ENCODE measurements at regions not wholly inside any gene's neighbourhood (a gene's known extent, or its start where the extent isn't known, plus 50 kb on each side); places are given as distances from the start of the nearest gene placed in this dataset.

DNA sequence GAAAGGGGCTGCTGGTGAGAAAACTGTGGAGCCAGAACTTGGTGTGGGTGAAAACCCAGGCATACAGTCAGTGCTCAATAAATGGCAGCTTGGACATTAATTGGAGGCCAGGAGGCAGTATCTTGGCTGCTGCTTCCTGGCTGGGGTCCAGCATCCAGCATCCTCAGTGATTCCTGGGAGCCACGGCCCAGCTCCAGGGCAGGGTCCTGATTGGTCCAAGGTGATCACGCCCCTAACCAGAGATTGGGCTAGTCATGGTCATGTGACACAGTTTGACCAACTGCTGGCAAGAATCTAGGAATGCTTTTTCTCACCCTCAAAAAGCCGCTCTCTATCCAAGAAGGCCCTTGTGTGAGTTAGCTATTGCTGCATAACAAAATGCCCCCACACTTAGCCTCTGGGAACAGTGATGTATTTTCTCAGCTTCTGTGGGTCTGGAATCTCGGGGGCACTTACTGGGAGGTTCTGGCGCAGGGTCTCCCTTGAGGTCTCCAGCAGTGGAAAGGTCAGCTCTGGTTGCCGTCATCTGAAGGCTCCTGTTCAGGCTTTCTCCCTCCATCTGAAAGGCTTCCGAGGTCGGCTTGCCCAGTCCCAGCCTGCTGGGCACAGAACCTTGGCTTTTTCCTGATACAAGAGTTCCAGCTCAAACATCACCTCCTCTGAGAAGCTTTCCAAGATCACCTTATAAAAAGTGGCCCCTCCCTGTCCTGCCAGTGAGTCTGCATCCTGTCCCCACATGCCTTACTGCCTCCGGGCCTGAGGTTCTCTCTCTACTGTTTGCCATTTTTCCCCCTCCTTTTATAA lies 119.2 kb upstream of the NCOR2 start:
- no peak for DNase-seq

DNA sequence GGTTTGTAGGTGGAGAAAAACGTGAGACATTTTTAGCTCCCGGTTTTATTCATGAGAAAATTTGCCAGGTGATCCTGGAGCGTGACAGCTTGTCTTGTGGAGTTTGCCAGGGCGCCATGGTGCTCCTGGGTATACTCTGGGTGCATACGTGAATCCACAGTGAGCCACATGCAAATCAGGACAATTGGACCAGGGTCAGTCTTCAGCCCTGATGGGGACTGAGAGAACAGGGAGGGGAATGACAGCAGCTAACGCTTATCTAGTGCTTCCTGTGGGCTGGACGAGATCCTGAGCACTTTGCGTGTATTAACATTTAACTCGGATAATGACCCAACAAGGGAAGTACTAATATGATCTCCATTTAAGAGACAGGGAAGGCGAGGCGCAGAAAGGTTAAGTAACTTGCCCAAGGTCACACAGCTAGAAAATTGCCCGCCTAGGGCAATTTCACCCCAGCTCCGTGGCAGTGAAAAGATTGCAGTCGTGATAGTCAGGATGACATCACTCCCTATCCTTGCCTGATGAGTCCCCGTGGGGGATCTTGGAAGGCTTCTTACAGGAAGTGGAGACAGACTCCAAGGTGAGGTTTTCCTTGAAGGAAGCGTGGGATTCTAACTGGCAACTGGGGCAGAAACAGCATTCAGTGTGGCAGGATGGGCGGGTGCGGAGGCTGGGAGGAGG lies 118.4 kb upstream of the NCOR2 start:
- no peak for DNase-seq

DNA sequence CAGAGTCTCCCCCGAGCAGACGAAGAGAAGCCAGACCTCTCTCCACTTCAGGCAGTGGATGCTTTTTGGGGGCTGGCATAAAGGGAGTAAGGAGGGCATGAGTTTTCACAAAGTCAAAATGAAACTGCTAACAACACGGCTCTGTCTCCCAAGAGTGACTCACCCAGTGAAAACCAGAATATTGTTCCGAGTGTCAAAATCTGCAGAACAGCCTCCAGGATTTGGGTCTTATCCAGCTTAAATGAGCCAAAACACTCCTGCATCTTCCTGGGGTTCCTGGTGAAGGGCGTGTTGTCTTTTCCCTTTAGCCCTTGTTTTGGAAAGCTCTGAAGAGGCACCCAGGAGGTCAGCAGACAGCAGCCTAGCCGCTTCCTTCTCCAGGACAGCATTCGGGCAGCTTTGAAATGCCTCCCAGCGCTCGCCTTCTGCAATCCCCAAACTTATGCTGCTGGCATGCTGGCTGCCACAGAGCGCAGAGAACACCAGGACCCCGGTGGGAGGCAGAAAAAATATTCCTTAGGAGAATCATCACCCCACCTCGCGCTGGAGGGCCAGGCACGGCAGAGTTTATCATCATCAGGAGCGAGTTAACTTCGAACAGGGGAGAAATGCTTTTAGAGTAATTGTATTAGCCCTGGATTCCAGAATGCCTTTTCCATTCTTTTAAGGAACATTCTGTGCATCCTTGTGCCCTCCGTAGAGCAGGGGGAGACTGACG lies 117.7 kb upstream of the NCOR2 start:
- peak; percentile 30 to 35 for DNase-seq

DNA sequence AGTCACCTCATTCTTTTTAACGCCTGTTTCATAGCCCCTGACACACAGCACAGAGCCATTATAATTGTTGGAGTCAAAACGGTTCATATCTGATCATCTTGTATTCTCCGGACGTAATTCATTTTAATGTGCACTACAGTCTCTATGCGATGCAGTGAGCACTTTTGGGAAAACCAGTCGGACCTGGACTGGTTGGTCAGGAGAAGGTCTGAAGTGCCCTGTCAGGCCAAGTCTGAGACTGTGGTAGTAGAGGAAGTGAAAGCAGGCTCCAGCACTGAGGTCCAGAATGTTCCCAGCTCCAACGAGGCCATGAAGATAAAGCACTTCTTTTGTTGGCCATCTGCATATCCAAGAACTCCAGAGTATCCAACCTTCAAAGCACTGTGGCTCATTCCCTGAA lies 117.1 kb upstream of the NCOR2 start:
- DNase-seq, result no peak

DNA sequence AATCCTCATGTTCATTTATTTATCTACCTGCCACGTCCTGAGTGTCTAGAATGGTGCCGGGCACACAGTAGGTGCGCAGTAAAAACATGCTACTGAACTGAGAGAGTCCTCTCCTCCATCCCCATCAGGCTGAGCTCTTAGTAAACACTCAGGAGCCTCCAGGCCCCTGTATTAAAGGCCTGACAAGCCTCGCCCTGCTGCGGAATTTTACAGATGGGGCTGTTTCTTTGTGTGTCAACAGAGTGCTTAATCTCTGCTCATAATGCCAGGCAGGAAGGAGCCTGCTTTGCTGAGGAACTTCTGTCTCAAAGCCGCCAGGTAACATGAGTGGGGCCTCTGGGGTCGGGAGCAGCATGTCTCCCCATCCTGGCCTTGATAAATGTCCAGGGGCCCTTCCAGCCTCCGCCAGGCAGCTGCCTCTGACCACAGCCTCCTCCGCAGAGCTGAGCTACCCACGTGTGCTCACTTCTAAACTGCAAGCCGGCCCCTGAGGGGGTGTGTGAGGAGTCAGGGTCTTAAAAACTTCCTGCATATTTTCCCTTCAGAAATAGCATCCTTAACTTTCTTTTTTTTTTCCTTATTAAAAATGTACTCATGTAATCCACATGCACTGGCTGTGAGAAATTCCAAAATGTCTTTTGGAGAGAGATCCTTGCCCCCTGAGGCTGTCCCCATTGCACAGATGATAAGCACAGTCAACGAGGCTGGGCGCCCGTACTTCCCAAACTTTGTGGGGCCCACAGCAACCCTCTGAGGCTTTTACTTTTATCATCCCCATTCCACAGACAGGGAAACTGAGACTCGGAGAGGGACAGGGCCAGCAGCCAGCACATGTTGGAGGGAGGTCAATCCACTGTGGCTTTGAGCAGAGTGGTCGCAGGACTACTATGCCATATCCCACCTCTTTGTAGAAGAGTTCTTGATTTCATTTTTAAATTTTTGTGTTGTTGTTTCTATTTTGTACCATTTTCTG lies 116.0 kb upstream of the NCOR2 start:
- no peak for DNase-seq

DNA sequence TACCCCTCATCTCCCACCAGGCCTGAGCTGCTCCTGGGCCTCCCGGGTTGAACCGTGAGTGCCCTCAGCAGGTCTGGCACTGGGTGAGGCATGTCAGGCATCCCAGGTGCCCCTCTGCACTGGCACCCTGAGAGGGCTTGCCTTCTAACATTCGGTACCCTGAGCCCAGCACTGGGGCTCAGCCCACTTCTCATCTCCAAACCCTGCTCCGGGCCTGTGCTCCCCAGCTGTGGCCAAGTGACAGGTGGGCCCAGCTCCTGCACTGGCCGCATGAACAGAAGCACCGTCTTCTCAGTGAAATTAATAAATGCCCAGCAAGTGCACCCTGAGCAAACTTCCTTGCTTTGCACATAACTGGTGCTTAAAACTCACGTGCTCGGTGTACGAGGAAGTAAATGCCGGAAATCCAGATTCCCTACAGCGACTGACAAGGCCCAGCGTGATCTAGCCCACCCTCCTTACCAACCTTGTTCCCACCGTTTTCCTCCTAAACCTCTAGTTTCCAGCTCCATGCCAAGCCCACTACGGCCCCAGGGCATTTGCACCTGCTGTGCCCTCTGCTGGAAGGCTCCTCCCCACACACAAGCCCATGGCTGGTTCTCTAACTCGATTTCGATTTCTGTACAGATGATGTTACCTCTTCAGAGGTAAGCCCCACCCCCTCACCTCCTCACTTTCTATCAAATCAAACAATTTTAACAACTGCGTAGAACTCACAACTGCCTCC lies 115.2 kb upstream of the NCOR2 start:
- no peak for DNase-seq

DNA sequence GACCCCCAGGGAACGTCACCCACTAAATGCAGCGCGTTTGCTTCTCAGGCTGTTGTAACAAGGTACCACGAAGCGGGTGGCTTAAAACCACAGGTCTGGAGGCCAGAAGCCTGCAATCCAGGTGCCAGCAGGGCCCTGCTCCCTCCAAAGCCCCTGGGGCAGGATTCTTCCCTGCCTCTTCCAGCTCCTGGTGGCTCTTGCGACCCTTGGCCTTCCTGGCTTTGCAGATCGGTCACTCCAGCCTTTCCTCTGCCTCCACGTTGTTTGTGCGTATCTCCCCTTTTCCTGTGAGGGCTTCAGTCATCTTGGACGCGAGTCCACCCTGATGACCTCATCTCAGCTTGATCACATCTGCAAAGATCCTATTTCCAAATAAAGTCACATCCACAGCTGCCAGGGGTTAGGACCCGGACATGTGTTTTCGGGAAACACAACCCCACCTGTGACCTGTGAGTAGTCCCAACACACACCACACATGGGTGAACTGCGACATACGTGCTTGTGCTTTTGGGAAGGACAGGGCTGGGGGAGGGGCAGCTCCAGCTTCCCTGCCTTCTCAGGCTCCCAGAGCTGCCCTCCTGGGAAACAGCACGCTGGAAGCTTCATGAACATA lies 114.5 kb upstream of the NCOR2 start:
- DNase-seq, result no peak

DNA sequence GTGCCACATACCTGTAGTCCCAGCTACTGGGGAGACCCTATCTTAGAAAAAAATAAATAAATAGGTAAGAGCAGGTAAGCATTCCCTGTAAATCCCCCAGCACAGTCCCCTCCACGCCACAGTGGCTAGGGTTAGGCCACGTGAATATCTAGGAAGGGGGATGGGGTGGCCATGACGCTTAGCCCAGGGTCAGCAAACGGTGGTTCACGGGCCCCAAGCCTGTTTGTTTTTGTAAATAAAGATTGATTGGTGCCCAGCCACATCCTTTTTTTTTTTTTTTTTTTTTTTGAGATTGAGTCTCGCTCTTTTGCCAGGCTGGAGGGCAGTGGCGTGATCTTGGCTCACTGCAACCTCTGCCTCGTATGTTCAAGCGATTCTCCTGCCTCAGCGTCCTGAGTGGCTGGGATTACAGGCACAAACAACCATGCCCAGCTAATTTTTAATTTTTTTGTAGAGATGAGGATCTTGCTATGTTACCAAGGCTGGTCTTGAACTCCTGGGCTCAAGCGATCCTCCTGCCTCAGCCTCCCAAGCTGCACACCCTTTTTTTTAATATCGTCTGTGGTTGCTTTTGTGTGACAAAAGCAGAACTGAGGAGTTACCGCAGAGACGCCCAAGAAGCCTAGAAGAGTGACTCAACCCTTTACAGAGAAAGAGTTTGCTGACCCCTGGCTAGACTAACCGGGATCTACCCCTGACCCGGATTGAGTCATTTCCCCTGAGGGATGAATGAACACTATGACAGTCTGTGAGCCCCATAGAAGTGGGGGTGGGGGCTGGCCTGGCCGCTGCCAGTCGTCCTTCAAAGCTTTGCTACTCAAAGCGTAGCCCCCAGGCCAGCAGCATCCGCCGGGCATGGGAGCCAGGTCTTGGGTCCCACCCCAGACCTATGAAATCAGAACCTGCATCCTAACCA lies 113.7 kb upstream of the NCOR2 start:
- no peak for DNase-seq

DNA sequence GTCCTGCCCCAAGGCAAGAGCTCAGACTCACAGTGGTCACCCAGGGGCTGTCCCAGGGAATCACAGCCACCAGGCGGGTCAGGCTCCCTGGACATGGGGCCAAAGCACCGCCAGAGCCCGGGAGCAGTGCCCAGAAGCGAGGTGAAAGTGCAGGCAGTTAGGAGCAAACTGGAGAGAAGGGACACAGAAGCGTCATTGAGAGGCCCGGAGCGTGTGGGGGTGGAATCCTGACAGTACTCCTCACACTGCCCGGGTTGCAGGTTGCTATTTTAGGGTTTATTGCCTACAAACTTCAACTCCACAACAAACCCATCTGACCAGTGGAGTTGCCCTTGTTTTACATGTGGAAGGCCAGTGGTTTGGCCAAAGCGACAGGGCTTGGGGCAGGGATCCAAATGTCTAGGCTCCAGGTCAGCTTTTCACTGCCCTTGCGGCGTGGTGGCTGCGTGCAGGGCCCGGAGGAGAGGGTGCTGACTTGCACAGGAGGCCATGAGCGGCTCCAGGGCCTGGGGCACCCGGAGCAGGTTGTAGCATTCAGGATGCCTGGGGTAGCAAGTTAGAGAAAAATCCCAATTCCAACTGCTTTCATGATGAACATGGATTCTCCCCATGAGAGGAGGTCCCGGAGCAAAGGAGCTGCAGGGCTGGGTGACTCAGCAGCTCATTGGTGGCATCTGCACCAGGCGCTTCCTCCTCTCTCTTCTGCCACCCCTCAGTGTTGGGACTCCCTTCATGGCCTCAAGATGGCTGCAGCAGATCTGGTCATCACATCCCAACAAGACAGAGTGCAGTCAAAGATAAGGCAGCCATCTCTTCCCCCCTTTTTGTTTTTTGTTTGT lies 112.3 kb upstream of the NCOR2 start:
- no peak for DNase-seq

DNA sequence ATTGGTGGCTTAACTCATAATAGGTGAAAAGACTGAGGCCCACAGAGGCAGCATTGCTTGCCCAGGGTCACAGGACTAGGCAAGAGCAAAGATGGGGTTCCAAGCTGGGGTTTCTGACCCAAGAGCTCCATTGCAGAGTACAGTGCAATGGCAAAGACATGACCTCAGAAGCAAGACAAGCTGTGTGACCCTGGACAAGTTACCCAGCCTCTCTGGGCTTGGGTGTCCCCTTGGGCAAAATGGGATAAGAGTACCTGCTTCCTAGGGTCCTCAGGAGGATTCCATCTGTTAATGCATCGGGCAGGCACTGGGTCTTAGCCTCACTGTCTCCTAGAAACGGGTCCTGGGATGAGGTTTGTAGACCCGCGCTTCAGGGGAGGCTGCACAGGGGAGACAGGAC lies 111.6 kb upstream of the NCOR2 start:
- DNase-seq, result no peak

DNA sequence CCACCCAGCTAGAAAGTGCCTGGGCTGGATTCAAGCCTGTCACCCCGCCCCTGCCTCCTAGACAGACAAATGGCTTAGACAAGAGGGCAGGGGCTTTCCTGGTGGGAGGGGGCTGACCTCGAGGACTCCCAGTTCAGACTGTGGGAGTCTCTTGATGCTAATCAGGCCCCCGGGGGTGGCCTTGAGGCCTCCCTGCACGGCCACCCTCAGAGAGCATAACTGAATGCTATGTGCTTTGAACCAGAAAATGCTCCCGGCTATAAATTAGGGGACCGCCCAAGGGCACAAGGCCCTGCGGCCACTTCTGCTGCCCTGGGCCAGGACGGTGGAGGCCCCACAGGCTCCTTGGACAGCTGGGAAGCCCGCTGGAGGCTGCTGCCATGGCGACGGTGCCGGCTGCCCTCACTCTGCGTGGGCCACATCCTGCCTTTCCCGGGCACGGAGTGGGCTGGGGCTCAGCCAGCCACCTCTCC lies 111.0 kb upstream of the NCOR2 start:
- DNase-seq, result no peak

DNA sequence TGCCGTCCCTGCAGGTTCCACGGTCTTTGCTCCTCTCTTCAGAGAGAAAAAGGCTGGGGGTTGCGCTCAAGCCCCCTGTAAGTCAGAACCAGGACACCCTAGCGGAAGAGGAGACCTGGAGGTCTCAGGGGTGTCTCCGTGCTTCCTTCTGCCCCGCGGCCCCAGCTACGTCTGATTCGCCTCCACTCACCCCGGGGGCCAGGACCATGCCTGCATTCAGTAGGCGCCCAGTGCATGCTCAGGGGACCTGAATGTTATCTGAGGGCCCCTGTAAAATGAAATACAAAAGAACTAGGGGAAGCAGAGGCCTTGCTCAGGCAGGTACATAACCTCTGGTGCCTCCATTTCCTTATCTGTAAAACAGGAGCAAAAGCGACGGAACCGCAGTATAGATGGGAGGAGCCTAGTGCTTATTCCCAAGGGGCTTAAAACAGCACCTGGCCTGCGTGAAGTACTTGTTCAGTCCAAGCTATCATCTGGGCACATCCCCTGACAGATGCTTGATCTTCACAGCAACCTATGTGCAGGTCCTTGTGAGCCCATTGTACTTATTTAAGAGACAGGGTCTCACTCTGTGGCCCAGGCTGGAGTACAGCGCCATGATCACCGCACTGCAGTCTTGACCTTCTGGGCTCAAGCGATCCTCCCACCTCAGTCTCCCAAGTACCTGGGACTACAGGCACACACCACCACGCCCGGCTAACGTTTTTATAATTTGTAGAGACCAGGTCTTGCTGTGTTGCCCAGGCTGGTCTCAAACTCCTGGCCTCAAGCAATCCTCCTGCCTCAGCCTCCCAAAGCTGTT lies 110.3 kb upstream of the NCOR2 start:
- DNase-seq, result no peak

DNA sequence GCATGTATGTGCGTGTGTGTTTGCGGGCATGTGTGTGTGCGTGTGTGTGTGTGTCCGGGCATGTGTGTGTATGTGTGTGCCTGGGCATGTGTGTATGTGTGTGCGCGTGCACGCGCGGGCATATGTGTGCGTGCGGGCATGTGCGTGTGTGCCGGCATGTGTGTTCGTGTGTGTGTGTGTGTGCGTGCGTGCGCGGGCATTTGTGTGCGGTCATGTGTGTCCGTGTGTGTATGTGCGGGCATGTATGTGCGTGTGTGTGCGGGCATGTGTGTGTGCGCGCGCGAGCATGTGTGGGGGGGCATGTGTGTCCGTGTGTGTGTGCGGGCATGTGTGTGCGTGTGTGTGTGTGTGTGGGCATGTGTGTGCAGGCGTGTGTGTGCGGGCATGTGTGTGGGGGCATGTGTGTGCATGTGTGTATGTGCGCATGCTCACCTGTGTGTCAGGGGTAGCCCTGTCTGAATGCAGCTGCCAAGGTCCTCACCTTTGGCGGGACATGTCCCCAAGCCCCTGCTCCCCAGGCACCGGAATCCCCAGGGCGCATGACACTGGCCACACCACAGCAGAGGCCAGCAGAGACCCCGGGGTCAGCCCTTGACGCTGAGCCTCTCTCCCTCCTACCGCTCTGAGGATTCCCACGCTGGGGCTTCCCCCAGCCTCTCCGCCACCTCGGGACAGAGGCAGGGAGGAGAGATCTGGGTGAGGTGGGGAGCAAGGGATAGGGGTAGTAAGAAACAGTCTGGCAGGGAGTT lies 109.5 kb upstream of the NCOR2 start:
- no peak for DNase-seq

DNA sequence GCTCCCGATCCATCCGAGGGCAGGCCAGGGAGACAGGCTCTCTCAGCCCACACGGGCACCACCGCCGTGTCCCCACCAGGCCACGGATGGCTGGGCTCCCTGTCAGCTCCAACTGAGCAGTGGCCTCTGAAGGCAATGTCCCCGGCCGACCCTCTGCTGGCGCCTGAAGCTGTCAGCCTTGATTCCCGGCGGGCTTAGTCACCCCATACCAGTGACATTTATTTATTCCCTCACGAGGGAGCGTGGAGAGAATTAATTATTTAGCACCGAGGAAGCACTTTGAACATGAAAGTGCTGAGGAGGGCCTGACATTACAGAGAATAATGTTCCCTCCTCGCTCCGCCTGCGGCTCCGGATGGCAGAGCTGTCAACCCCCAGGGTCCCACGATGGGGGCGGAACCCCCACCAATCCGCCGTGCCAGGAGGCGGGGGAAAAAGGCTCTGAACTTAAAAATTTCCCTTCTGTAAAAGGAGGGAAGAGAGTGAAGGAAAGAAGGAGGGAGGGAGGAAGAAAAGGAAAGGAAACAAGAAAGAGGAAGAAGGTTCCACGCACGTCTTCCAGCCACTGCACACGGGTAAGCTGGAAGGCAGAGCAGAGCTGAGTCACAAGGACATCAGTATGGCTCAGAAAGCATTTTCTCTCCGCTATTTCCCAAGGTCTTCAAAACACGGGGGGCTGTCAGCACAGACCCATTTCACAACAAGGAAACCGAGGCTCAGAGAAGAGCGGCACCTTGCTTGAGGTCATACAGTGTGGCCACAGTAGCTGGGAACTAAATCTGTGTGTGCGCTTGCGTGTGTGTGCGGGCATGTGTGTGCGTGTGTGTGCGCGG lies 108.7 kb upstream of the NCOR2 start:
- DNase-seq, result no peak

DNA sequence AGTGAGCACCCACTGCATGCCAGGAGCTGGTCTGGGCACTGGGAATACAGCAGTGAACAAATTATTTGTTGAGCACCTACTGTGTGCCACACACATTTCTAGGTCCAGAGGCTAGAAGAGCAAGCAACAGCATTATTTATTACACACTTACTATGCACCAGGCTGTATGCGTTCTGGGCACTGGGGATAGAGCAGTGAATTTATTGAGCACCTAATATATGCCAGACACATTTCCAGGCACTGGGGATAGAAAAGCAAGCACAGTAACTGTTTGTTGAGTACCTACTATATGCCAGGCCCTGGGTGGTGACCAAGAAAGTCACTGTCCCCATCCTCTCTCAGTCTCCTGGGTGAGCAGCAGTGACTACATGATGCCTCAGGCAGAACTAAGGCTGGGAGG lies 107.5 kb upstream of the NCOR2 start:
- no peak for DNase-seq

DNA sequence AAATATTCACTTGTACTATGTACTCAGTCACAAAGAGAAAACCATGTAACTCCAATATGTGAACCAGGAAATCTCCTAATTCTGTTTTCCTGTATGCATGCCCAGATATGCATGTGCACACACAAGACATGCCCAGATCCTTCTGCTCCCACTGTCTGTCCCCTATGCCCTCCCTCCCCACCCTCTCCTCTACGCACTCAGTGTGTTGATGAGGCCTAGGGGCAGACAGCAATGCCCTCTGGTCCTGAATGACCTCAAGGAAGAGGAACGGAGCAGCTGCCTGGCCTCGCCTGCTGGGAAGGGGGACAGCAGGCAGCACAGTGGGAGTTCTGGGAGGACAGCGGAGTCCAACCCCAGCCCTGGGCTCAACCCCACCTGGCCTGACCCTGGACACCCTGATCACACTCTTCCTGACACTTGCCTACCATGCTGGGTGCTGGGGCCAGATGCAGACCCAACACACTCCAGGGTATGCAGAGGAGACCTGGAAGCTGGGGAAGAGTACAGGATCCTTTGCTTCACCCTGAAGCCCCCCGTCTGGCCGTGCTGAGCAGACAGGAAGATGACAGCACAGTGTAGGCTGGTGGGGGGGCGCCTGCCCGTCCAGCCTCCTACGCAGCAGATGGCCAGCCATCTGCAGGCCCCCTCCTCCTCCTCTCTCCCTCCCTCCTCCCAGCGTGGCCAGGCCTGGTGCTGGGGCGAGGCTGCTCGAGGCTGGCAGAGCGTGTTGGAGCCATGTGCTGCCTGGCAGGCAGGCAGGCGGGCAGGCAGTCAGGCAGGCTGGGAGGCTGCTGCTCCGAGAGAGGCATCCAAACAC lies 106.6 kb upstream of the NCOR2 start:
- DNase-seq, result no peak
